H1 (cell line): ENCODE measurements at regions not wholly inside any gene's neighbourhood (a gene's known extent, or its start where the extent isn't known, plus 50 kb on each side); places are given as distances from the start of the nearest gene placed in this dataset.

Experiments
- CTCF ChIA-PET: fragments of 300-600 bp; sonication (Branson Sonifier 250); formaldehyde crosslinking; loops from one replicate; lab custom pipeline; 2021; ENCODE audit not compliant: partially characterized antibody; lab: Charles Lee
- POLR2A ChIA-PET: fragments of 300-600 bp; sonication (Branson Sonifier 250); formaldehyde crosslinking; loops from one replicate; lab custom pipeline; 2021; ENCODE audit warnings: inconsistent platforms; ENCODE audit not compliant: partially characterized antibody; lab: Charles Lee
- DNase-seq, 2 experiments: peaks; one replicate each; pipeline versions ENCODE4 v3.0.0 to v3.0.0-alpha.2; 2010 to 2022; ENCODE audit warnings: low spot score in 2 of 2, low read depth in 1 of 2, mixed read lengths in 1 of 2
- FAIRE-seq: peaks from 2 replicates; lab custom pipeline; 2011; peaks lifted over from hg19 to GRCh38; lab: Jason Lieb, UNC
- H2AFZ ChIP-seq: 2 replicates; pipeline ENCODE4 v1.8.1; 2012; ENCODE audit warnings: low read length, inconsistent platforms
- H2AK5ac ChIP-seq: 2 replicates; pipeline ENCODE4 v1.6.1; 2013; ENCODE audit warnings: low read depth, low read length
- H2BK120ac ChIP-seq: replicated peaks from 2 replicates; pipeline ENCODE3; 2013; ENCODE audit warnings: low read depth, low read length, inconsistent platforms
- H2BK12ac ChIP-seq: 2 replicates; pipeline ENCODE4 v1.6.1; 2013; ENCODE audit warnings: low read depth, low read length
- H2BK15ac ChIP-seq: 2 replicates; pipeline ENCODE4 v1.6.1; 2013; ENCODE audit warnings: low read length
- H2BK20ac ChIP-seq: 2 replicates; pipeline ENCODE4 v1.6.1; 2013; ENCODE audit warnings: low read length
- H2BK5ac ChIP-seq: 2 replicates; pipeline ENCODE4 v1.6.1; 2013; ENCODE audit warnings: low read depth, low read length
- H3K14ac ChIP-seq: 2 replicates; pipeline ENCODE4 v1.6.1; 2013; ENCODE audit warnings: inconsistent platforms; ENCODE audit not compliant: insufficient read length
- H3K18ac ChIP-seq: 2 replicates; pipeline ENCODE4 v1.6.1; 2013; ENCODE audit warnings: low read length; ENCODE audit errors: extremely low read depth
- H3K23ac ChIP-seq: 2 replicates; pipeline ENCODE4 v1.6.1; 2013; ENCODE audit warnings: inconsistent platforms; ENCODE audit not compliant: insufficient read length
- H3K23me2 ChIP-seq: 2 replicates; pipeline ENCODE4 v1.6.1; 2013; ENCODE audit warnings: low read depth, low read length
- H3K27ac ChIP-seq: 2 replicates; pipeline ENCODE4 v1.6.1; 2011; ENCODE audit warnings: low read depth, low read length, inconsistent platforms
- H3K27me3 ChIP-seq, 4 experiments: replicated peaks in 1 of 4; 1 replicate in 1 of 4; 2 replicates in 3 of 4; pipeline versions ENCODE4 v1.6.1 to v1.8.1; 2011 to 2013; ENCODE audit warnings: low read length in 3 of 4, mild to moderate bottlenecking in 3 of 4, inconsistent platforms in 2 of 4, mixed read lengths in 2 of 4, moderate library complexity in 1 of 4; ENCODE audit not compliant: control insufficient read depth in 3 of 4, insufficient read depth in 3 of 4; ENCODE audit errors: extremely low read depth in 1 of 4
- H3K36me3 ChIP-seq, 4 experiments: 2 replicates each; pipeline versions ENCODE4 v1.6.1 to v1.8.1; 2011 to 2013; ENCODE audit warnings: mild to moderate bottlenecking in 4 of 4, low read length in 3 of 4, moderate library complexity in 2 of 4, control low read depth in 1 of 4, inconsistent platforms in 1 of 4; ENCODE audit not compliant: insufficient read depth in 4 of 4, control insufficient read depth in 2 of 4
- H3K4ac ChIP-seq: replicated peaks from 2 replicates; pipeline ENCODE3; 2013; ENCODE audit warnings: low read length, low read depth, mixed read lengths, inconsistent platforms; ENCODE audit not compliant: insufficient read length
- H3K4me1 ChIP-seq, 4 experiments: replicated peaks in 1 of 4; 1 replicate in 1 of 4; 2 replicates in 3 of 4; pipeline versions ENCODE4 v1.6.1 to v1.8.1; 2011 to 2013; ENCODE audit warnings: low read length in 3 of 4, inconsistent platforms in 2 of 4, mixed read lengths in 1 of 4; ENCODE audit not compliant: insufficient read depth in 4 of 4, control insufficient read depth in 3 of 4
- H3K4me2 ChIP-seq, 2 experiments: 2 replicates each; pipeline versions ENCODE4 v1.6.1 to v1.8.1; 2011 to 2013; ENCODE audit warnings: low read depth in 2 of 2, low read length in 2 of 2, control low read depth in 1 of 2, inconsistent platforms in 1 of 2, mild to moderate bottlenecking in 1 of 2; ENCODE audit not compliant: insufficient read depth in 1 of 2
- H3K4me3 ChIP-seq, 4 experiments: fragments of 200-600, 300-600 bp in 1 of 4; sonication (generic), shearing (Covaris generic), sonication (Bioruptor Twin) in 1 of 4; 2 replicates each; pipeline versions ENCODE4 v1.5.1 to v1.8.1; 2011 to 2016; ENCODE audit warnings: low read length in 4 of 4, low read depth in 3 of 4, control low read depth in 2 of 4, inconsistent platforms in 2 of 4, mild to moderate bottlenecking in 2 of 4, mixed read lengths in 1 of 4, moderate library complexity in 1 of 4; ENCODE audit not compliant: insufficient read depth in 2 of 4; ENCODE audit errors: extremely low read depth in 1 of 4
- H3K56ac ChIP-seq: replicated peaks from 2 replicates; pipeline ENCODE3; 2013; ENCODE audit warnings: low read depth, mild to moderate bottlenecking, mixed read lengths, low read length, inconsistent platforms; ENCODE audit not compliant: insufficient read length
- H3K79me1 ChIP-seq: 2 replicates; pipeline ENCODE4 v1.6.1; 2013; ENCODE audit warnings: low read depth, low read length, control low read depth
- H3K79me2 ChIP-seq, 2 experiments: 2 replicates each; pipeline versions ENCODE4 v1.6.1 to v1.8.1; 2012 to 2013; ENCODE audit warnings: low read length in 2 of 2, mild to moderate bottlenecking in 2 of 2, inconsistent platforms in 1 of 2; ENCODE audit not compliant: insufficient read depth in 2 of 2, control insufficient read depth in 1 of 2
- H3K9ac ChIP-seq, 4 experiments: replicated peaks in 1 of 4; 1 replicate in 1 of 4; 2 replicates in 3 of 4; pipeline versions ENCODE4 v1.6.1 to v1.8.1; 2011 to 2013; ENCODE audit warnings: low read depth in 3 of 4, low read length in 3 of 4, control low read depth in 2 of 4, mild to moderate bottlenecking in 2 of 4, moderate library complexity in 2 of 4, inconsistent platforms in 1 of 4; ENCODE audit errors: extremely low read depth in 1 of 4
- H3K9me3 ChIP-seq, 2 experiments: 2 replicates each; pipeline versions ENCODE4 v1.6.1 to v1.8.1; 2012 to 2013; ENCODE audit warnings: mild to moderate bottlenecking in 2 of 2, moderate library complexity in 2 of 2, control low read depth in 1 of 2, inconsistent platforms in 1 of 2, low read depth in 1 of 2, low read length in 1 of 2, mixed read lengths in 1 of 2; ENCODE audit not compliant: insufficient read depth in 2 of 2
- H4K20me1 ChIP-seq, 2 experiments: replicated peaks in 1 of 2; 2 replicates each; pipeline versions ENCODE3 to v1.8.1; 2011 to 2013; ENCODE audit warnings: inconsistent platforms in 2 of 2, low read length in 2 of 2, mild to moderate bottlenecking in 1 of 2; ENCODE audit not compliant: insufficient read depth in 2 of 2, control insufficient read depth in 1 of 2
- H4K5ac ChIP-seq: 2 replicates; pipeline ENCODE4 v1.6.1; 2013; ENCODE audit warnings: low read length, low read depth, mixed read lengths, inconsistent platforms; ENCODE audit not compliant: insufficient read length
- H4K8ac ChIP-seq: 2 replicates; pipeline ENCODE4 v1.8.0; 2013; ENCODE audit warnings: mild to moderate bottlenecking, moderate library complexity, low read length, inconsistent platforms; ENCODE audit not compliant: insufficient read depth; ENCODE audit errors: extremely low read depth
- H4K91ac ChIP-seq: replicated peaks from 2 replicates; pipeline ENCODE3; 2013; ENCODE audit warnings: low read length, mixed read lengths, inconsistent platforms; ENCODE audit not compliant: insufficient read length
- BRCA1 ChIP-seq: IDR thresholded peaks from 2 replicates; pipeline ENCODE4 v1.6.1; 2012; ENCODE audit warnings: low read depth, low read length, improper control_type of control experiment
- NANOG ChIP-seq: IDR thresholded peaks from 2 replicates; pipeline ENCODE4 v1.6.1; 2011; ENCODE audit warnings: low read length, low read depth, mild to moderate bottlenecking, inconsistent platforms; ENCODE audit not compliant: insufficient read depth, poor library complexity, severe bottlenecking
- POLR2AphosphoS5 ChIP-seq: IDR thresholded peaks from 2 replicates; pipeline ENCODE4 v1.6.1; 2011; ENCODE audit warnings: low read depth, low read length
- POU5F1 ChIP-seq: IDR thresholded peaks from 2 replicates; pipeline ENCODE4 v1.6.1; 2011; ENCODE audit warnings: low read depth, mild to moderate bottlenecking, low read length, moderate library complexity
- TAF7 ChIP-seq: optimal IDR thresholded peaks from 2 replicates; pipeline ENCODE3; 2011; ENCODE audit warnings: low read depth, mild to moderate bottlenecking, inconsistent platforms, low read length, moderate library complexity, borderline replicate concordance
- TBP ChIP-seq: IDR thresholded peaks from 2 replicates; pipeline ENCODE4 v1.6.1; 2011; ENCODE audit warnings: low read depth, low read length, improper control_type of control experiment
- WGBS, 2 experiments: shearing (Covaris generic) in 1 of 2; methylation state at CpG; one replicate each; pipeline versions ENCODE4 v1.1.6 to v1.1.7; 2013 to 2015; ENCODE audit warnings: low lambda C conversion rate in 2 of 2, mixed read lengths in 2 of 2, inconsistent platforms in 1 of 2, low coverage in 1 of 2, missing lambda C conversion rate in 1 of 2; ENCODE audit not compliant: insufficient replicate concordance in 2 of 2, insufficient coverage in 1 of 2, insufficient read length in 1 of 2; ENCODE audit errors: extremely low coverage in 1 of 2, missing lambda C conversion rate in 1 of 2; 5-methylcytosine and 5-hydroxymethylcytosine counted together

DNA sequence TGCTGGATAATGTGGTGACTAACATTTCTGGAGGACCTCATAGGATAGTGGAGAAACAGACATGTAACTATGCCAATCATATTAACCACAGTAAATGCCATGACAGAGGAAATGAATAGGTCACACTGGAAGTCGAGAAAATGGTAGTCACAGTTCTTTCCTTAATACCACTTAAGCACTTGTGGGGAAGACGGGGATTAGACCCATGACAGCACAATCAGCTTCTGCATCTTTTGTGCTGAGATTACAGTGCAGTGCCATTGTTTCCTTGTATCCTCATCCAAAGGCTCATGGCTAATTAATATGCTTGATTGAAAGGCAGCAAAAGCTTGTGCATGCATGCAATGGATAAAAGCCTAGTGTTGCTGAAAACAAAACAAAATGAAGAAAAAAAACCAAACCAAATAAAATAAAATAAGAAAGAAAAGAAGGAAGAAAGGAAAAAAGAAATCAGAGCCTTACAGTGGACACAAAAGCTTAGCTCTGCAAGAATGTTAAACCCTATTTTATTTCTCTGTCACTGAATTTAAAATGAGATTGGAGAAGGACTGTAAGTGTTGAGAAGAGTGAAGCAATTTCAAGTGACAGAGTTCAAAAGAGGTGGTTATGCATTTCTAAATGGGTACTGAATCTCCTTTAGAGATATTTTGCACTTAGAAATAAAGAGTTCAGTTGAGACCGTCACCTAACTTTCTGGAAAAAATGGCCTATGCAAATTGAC is 1011.9 kb downstream of the CDH8 start:
- Histone ChIP-seq H3K4me2 (no peak overlapping the region), H3K56ac (no peak overlapping the region), H2BK120ac (no peak overlapping the region), H3K23me2 (no peaks in the 10 kb centered on the region), H3K4me1 (no peaks in the 10 kb centered on the region; a peak in 1 of 7 replicates), H3K9me3 (no peaks in the 10 kb centered on the region), H3K4ac (no peak overlapping the region), H3K36me3 (no peaks in the 10 kb centered on the region), H3K27me3 (no peaks in the 10 kb centered on the region), H3K27ac (no peak overlapping the region), H4K20me1 (no peaks in the 10 kb centered on the region), H2AFZ (no peak overlapping the region), H3K4me3 (no peak overlapping the region), H3K23ac (no peak overlapping the region), H3K18ac (no peak overlapping the region), H2AK5ac (no peak overlapping the region), H3K9ac (no peak overlapping the region), H3K14ac (no peak overlapping the region), H2BK15ac (no peak overlapping the region), H2BK5ac (no peak overlapping the region), H2BK12ac (no peak overlapping the region), H4K91ac (no peak overlapping the region), H3K79me1 (no peaks in the 10 kb centered on the region), H4K5ac (no peak overlapping the region), H3K79me2 (no peaks in the 10 kb centered on the region), H4K8ac (no peak overlapping the region), H2BK20ac (no peak overlapping the region)
- TF ChIP-seq TBP (no peak), POLR2AphosphoS5 (no peak), BRCA1 (no peak), NANOG (no peak), TAF7 (no peak), POU5F1 (no peak)
- no peak for FAIRE-seq
- POLR2A ChIA-PET = no interaction called here
- CTCF ChIA-PET = interaction anchor here (1.5 kb wide), 1 partner anchor 10 kb away, joined by 7 read pairs; no protein-coding TSS in a partner anchor
- DNase-seq = no peak
- WGBS, 2 experiments = 84% methylated on average over 3 of the region's 3 CpGs; no CpG with 5 or more reads in 1 of the 2 experiments
